ENCODE measurements at regions not wholly inside any gene's neighbourhood (a gene's known extent, or its start where the extent isn't known, plus 50 kb on each side); places are given as distances from the start of the nearest gene placed in this dataset.

DNA sequence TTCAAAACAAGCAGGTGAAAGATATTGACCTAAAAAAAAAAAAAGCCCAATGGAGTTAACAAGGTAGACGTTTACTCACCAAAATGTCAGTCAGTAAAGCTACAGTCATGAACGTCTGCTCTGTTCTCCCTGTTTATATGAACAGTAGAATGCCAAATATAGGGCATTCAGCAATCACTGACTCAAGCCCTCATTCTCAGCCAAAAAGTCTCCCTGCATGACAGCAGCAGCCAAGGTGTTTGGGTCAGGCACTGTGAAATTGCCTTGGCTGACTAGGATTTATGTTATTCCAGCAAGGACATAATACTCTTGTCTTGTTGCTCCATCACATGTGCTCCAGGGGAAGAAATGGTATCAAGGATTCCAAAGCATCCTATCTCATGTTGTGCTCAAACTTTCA lies 194.7 kb upstream of the RSPO3 start:
- no peaks in the 10 kb centered on the region for H3K79me1 ChIP-seq (ENCODE audit: low read depth in 1 of 2, low read length in 2 of 2)
- no CpG with 5 or more reads among the region's 2 CpGs for WGBS, 2 experiments (ENCODE audit: extremely low coverage in 2 of 2, insufficient read length in 1 of 2)
- H2AK9ac ChIP-seq (replicated peaks; ENCODE audit: low read depth, low read length, poor library complexity): no peak overlapping the region
- no TSS peak for BruUV-seq (replicated peaks)
- no peak overlapping the region for H3K4ac ChIP-seq (ENCODE audit: low read depth, low read length)
- no peaks in the 10 kb centered on the region for H3K36me3 ChIP-seq (ENCODE audit: control insufficient read depth, insufficient read depth, low read length)
- no peak overlapping the region for H3K4me3 ChIP-seq (ENCODE audit: insufficient read depth, low read depth, low read length)
- no peak overlapping the region for H3K9ac ChIP-seq (ENCODE audit: low read depth, low read length)
- no peak overlapping the region for H3K14ac ChIP-seq (replicated peaks; ENCODE audit: low read depth, low read length)
- no peak overlapping the region for H2AFZ ChIP-seq (replicated peaks; ENCODE audit: low read length, poor library complexity)
- no peak overlapping the region for H4K5ac ChIP-seq (ENCODE audit: low read depth, low read length)
- H2BK15ac ChIP-seq (ENCODE audit: low read depth, low read length): no peak overlapping the region
- H2BK20ac ChIP-seq (ENCODE audit: low read depth, low read length): no peak overlapping the region
- no peaks in the 10 kb centered on the region for H4K20me1 ChIP-seq (ENCODE audit: insufficient read depth, low read length)
- H3K56ac ChIP-seq (ENCODE audit: extremely low read depth, insufficient read depth, low read length): no peak overlapping the region
- no peak overlapping the region for H3K18ac ChIP-seq (ENCODE audit: low read depth, low read length)
- H4K8ac ChIP-seq (ENCODE audit: low read depth in 2 of 2, low read length in 2 of 2): no peak overlapping the region
- TF ChIP-seq MAFK (IDR thresholded peaks at IDR 0.05; ENCODE audit: low read depth, low read length) (no peak), POLR2A (IDR thresholded peaks at IDR 0.05; ENCODE audit: low read depth, low read length) (no peak), FOS (IDR thresholded peaks at IDR 0.05; ENCODE audit: low read depth, low read length) (no peak), RFX5 (IDR thresholded peaks at IDR 0.05; ENCODE audit: low read depth, low read length) (no peak), RAD21 (IDR thresholded peaks at IDR 0.05; ENCODE audit: low read length) (no peak), CEBPB (IDR thresholded peaks at IDR 0.05; ENCODE audit: low read depth, low read length) (no peak), NFE2L2 (IDR thresholded peaks at IDR 0.05; ENCODE audit: low read depth, low read length) (no peak), RCOR1 (IDR thresholded peaks at IDR 0.05; ENCODE audit: insufficient replicate concordance, low read length) (no peak), BHLHE40 (IDR thresholded peaks at IDR 0.05; ENCODE audit: low read depth, low read length) (no peak), CHD1 (IDR thresholded peaks at IDR 0.05; ENCODE audit: low read depth, low read length) (no peak), MAZ (IDR thresholded peaks at IDR 0.05; ENCODE audit: borderline replicate concordance, low read depth, low read length) (no peak), SMC3 (IDR thresholded peaks at IDR 0.05; ENCODE audit: low read depth, low read length) (no peak), MXI1 (IDR thresholded peaks at IDR 0.05; ENCODE audit: borderline replicate concordance, low read depth, low read length) (no peak)
- TF ChIP-seq, protein P1, sequence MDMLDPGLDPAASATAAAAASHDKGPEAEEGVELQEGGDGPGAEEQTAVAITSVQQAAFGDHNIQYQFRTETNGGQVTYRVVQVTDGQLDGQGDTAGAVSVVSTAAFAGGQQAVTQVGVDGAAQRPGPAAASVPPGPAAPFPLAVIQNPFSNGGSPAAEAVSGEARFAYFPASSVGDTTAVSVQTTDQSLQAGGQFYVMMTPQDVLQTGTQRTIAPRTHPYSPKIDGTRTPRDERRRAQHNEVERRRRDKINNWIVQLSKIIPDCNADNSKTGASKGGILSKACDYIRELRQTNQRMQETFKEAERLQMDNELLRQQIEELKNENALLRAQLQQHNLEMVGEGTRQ (IDR thresholded peaks at IDR 0.05; ENCODE audit: low read depth, low read length): no peak
- TF ChIP-seq, protein P2, sequence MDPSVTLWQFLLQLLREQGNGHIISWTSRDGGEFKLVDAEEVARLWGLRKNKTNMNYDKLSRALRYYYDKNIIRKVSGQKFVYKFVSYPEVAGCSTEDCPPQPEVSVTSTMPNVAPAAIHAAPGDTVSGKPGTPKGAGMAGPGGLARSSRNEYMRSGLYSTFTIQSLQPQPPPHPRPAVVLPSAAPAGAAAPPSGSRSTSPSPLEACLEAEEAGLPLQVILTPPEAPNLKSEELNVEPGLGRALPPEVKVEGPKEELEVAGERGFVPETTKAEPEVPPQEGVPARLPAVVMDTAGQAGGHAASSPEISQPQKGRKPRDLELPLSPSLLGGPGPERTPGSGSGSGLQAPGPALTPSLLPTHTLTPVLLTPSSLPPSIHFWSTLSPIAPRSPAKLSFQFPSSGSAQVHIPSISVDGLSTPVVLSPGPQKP (IDR thresholded peaks at IDR 0.05; ENCODE audit: borderline replicate concordance, low read depth, low read length): no peak
- TF ChIP-seq, protein P3, sequence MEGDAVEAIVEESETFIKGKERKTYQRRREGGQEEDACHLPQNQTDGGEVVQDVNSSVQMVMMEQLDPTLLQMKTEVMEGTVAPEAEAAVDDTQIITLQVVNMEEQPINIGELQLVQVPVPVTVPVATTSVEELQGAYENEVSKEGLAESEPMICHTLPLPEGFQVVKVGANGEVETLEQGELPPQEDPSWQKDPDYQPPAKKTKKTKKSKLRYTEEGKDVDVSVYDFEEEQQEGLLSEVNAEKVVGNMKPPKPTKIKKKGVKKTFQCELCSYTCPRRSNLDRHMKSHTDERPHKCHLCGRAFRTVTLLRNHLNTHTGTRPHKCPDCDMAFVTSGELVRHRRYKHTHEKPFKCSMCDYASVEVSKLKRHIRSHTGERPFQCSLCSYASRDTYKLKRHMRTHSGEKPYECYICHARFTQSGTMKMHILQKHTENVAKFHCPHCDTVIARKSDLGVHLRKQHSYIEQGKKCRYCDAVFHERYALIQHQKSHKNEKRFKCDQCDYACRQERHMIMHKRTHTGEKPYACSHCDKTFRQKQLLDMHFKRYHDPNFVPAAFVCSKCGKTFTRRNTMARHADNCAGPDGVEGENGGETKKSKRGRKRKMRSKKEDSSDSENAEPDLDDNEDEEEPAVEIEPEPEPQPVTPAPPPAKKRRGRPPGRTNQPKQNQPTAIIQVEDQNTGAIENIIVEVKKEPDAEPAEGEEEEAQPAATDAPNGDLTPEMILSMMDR (conservative IDR thresholded peaks at IDR 0.05; ENCODE audit: low read depth, low read length): no peak
- no peak overlapping the region for H2BK5ac ChIP-seq (ENCODE audit: low read depth, low read length, poor library complexity, severe bottlenecking)
- H3K4me1 ChIP-seq (ENCODE audit: control insufficient read depth, insufficient read depth, low read length): peaks cover 3% of the 10 kb centered on the region; the same call in 1 of the 2 replicates
- H2AK5ac ChIP-seq (ENCODE audit: low read depth, low read length): no peak overlapping the region
- ATAC-seq (ENCODE audit: low read depth): no peak
- ChIA-PET CTCF (no interaction called here), POLR2A (ENCODE audit: unreplicated experiment) (no interaction called here)
- no peak overlapping the region for H3K23ac ChIP-seq (ENCODE audit: low read depth, low read length)
- H3K27ac ChIP-seq (ENCODE audit: insufficient read depth, low read length): no peak overlapping the region
- peak; percentile 47 for DNase-seq
- no peak overlapping the region for H3K4me2 ChIP-seq (ENCODE audit: low read depth, low read length)
- intact Hi-C loops (cut with micrococcal nuclease) (no loop called here), in situ Hi-C loops (cut with MboI; ENCODE audit: low sequenced_read_pairs) (no loop called here), dilution Hi-C loops (cut with HindIII; ENCODE audit: low sequenced_read_pairs, unreplicated experiment) (no loop called here)
- no peak overlapping the region for H4K91ac ChIP-seq (ENCODE audit: insufficient read depth, low read depth, low read length)
- H2BK120ac ChIP-seq (ENCODE audit: low read depth, low read length): no peak overlapping the region
- H3K9me3 ChIP-seq (ENCODE audit: control insufficient read depth, insufficient read depth, low read length): no peaks in the 10 kb centered on the region
- H3K9me1 ChIP-seq (ENCODE audit: insufficient read depth, low read length): no peaks in the 10 kb centered on the region
- H3K27me3 ChIP-seq (ENCODE audit: control insufficient read depth, insufficient read depth, low read length): no peaks in the 10 kb centered on the region
